GM23338 (cell line): ENCODE measurements at regions not wholly inside any gene's neighbourhood (a gene's known extent, or its start where the extent isn't known, plus 50 kb on each side); places are given as distances from the start of the nearest gene placed in this dataset.

ENCODE experiments used
- ATAC-seq: fragments of 200-7000 bp; cut with Tn5 transposase; 3 replicates; pipeline ENCODE4 v1.9.1; 2020
- DNase-seq: peaks from one replicate; pipeline ENCODE4 v3.0.0-alpha.2; 2015; ENCODE audit warnings: low spot score
- H2AFZ ChIP-seq: fragments of 200-600 bp; sonication (generic); 2 replicates; pipeline ENCODE4 v1.8.0; 2016; ENCODE audit warnings: antibody characterized with exemption, mild to moderate bottlenecking, moderate library complexity
- H3F3A ChIP-seq: fragments of 200-600 bp; sonication (generic); replicated peaks from 2 replicates; pipeline ENCODE4 v1.8.0; 2017; ENCODE audit warnings: antibody characterized with exemption, mixed run types, low read depth
- H3K27ac ChIP-seq: fragments of 200-600 bp; sonication (generic); 2 replicates; pipeline ENCODE4 v1.6.1; 2016; ENCODE audit warnings: low read depth
- H3K27me3 ChIP-seq: fragments of 200-600 bp; sonication (generic); 2 replicates; pipeline ENCODE4 v1.8.0; 2016; ENCODE audit warnings: mild to moderate bottlenecking, mixed run types, moderate library complexity; ENCODE audit not compliant: insufficient read depth
- H3K36me3 ChIP-seq: fragments of 200-600 bp; sonication (generic); 2 replicates; pipeline ENCODE4 v1.8.0; 2016; ENCODE audit warnings: mild to moderate bottlenecking; ENCODE audit not compliant: insufficient read depth
- H3K4me1 ChIP-seq: fragments of 200-600 bp; sonication (generic); 2 replicates; pipeline ENCODE4 v1.8.0; 2016; ENCODE audit warnings: mild to moderate bottlenecking, moderate library complexity; ENCODE audit not compliant: insufficient read depth
- H3K4me2 ChIP-seq: fragments of 200-600 bp; sonication (generic); 2 replicates; pipeline ENCODE4 v1.7.1; 2017; ENCODE audit warnings: mixed run types
- H3K4me3 ChIP-seq: fragments of 200-600 bp; sonication (generic); 2 replicates; pipeline ENCODE4 v1.6.1; 2016; ENCODE audit warnings: mixed run types
- H3K79me2 ChIP-seq: fragments of 200-600 bp; sonication (generic); replicated peaks from 2 replicates; pipeline ENCODE4 v1.8.0; 2017; ENCODE audit warnings: mild to moderate bottlenecking; ENCODE audit not compliant: insufficient read depth
- H3K9me2 ChIP-seq: fragments of 200-600 bp; sonication (generic); 2 replicates; pipeline ENCODE4 v1.8.0; 2017; ENCODE audit not compliant: insufficient read depth
- H4K20me1 ChIP-seq: fragments of 200-600 bp; sonication (generic); replicated peaks from 2 replicates; pipeline ENCODE4 v1.8.0; 2017; ENCODE audit warnings: mild to moderate bottlenecking; ENCODE audit not compliant: insufficient read depth
- H3K27ac Mint-ChIP-seq: 2 replicates; pipeline ENCODE4 v1.8.0; 2020; ENCODE audit warnings: inconsistent platforms, mild to moderate bottlenecking, moderate library complexity, mixed read lengths
- H3K27me3 Mint-ChIP-seq: 3 replicates; pipeline ENCODE4 v1.8.0; 2022; ENCODE audit warnings: low read depth, mild to moderate bottlenecking, moderate library complexity, mixed read lengths, inconsistent platforms; ENCODE audit not compliant: insufficient read depth, poor library complexity
- H3K36me3 Mint-ChIP-seq: 3 replicates; pipeline ENCODE4 v1.8.0; 2021; ENCODE audit warnings: low read depth, mild to moderate bottlenecking, inconsistent platforms, moderate library complexity, mixed read lengths
- H3K4me1 Mint-ChIP-seq: 3 replicates; pipeline ENCODE4 v1.8.0; 2020; ENCODE audit warnings: mild to moderate bottlenecking, inconsistent platforms, mixed read lengths
- H3K4me3 Mint-ChIP-seq: 3 replicates; pipeline ENCODE4 v1.8.0; 2021; ENCODE audit warnings: moderate library complexity, mild to moderate bottlenecking, inconsistent platforms, mixed read lengths
- H3K9me3 Mint-ChIP-seq: 3 replicates; pipeline ENCODE4 v1.8.0; 2020; ENCODE audit warnings: moderate library complexity, mild to moderate bottlenecking, inconsistent platforms, mixed read lengths
- CREB1 ChIP-seq: fragments of 250-450 bp; sonication (Bioruptor Pico); IDR thresholded peaks from 2 replicates; pipeline ENCODE4 v1.5.0; 2020; ENCODE audit warnings: low read depth, mild to moderate bottlenecking, moderate library complexity
- ETS1 ChIP-seq: IDR thresholded peaks from 2 replicates; pipeline ENCODE4 v1.6.1; 2016; ENCODE audit warnings: antibody characterized with exemption
- EZH2 ChIP-seq: fragments of 200-600 bp; sonication (generic); IDR thresholded peaks from one replicate; pipeline ENCODE4 v1.8.0; 2017; ENCODE audit warnings: antibody characterized with exemption, mild to moderate bottlenecking, low read depth; ENCODE audit not compliant: unreplicated experiment
- EZH2phosphoT487 ChIP-seq: fragments of 200-600 bp; sonication (generic); IDR thresholded peaks from one replicate; pipeline ENCODE4 v1.8.1; 2018; ENCODE audit warnings: antibody characterized with exemption; ENCODE audit not compliant: unreplicated experiment
- JUNB ChIP-seq: IDR thresholded peaks from one replicate; pipeline ENCODE4 v1.6.1; 2016; ENCODE audit warnings: antibody characterized with exemption; ENCODE audit not compliant: unreplicated experiment
- POLR2AphosphoS5 ChIP-seq: IDR thresholded peaks from 2 replicates; pipeline ENCODE4 v1.6.1; 2016; ENCODE audit warnings: antibody characterized with exemption, low read depth
- STAT1 ChIP-seq: IDR thresholded peaks from one replicate; pipeline ENCODE4 v1.6.1; 2016; ENCODE audit warnings: antibody characterized with exemption; ENCODE audit not compliant: unreplicated experiment
- ZNF114 ChIP-seq: fragments of 250-450 bp; sonication (Bioruptor Pico); IDR thresholded peaks from 2 replicates; pipeline ENCODE4 v1.5.0; 2020; ENCODE audit warnings: mild to moderate bottlenecking, moderate library complexity
- ZNF331 ChIP-seq: fragments of 250-450 bp; sonication (Bioruptor Pico); IDR thresholded peaks from 2 replicates; pipeline ENCODE4 v1.5.0; 2020; ENCODE audit warnings: low read depth, mild to moderate bottlenecking, moderate library complexity

- 0 out of 2 replicates have a peak, but pooled peaks cover 9% of the 10 kb centered on the region for H3K36me3 ChIP-seq
- H3K27me3 ChIP-seq: no peaks in the 10 kb centered on the region
- H3K27ac ChIP-seq: no peak overlapping the region
- Mint-ChIP-seq H3K9me3 (no peaks in the 10 kb centered on the region), H3K27me3 (peaks cover 3% of the 10 kb centered on the region), H3K4me1 (no peaks in the 10 kb centered on the region), H3K27ac (no peak overlapping the region), H3K36me3 (peaks cover 16% of the 10 kb centered on the region), H3K4me3 (no peak overlapping the region)
- H3K4me1 ChIP-seq: no peaks in the 10 kb centered on the region
- DNase-seq: no peak
- ATAC-seq: no peak
- H3K9me2 ChIP-seq: no peaks in the 10 kb centered on the region
- H3F3A ChIP-seq: no peaks in the 10 kb centered on the region
- no peaks in the 10 kb centered on the region; the same call in none of the 2 replicates for H4K20me1 ChIP-seq
- TF ChIP-seq STAT1: no peak
- TF ChIP-seq ZNF114 (CRISPR knock-in tag): no peak
- no peak for TF ChIP-seq POLR2AphosphoS5
- no peak for TF ChIP-seq EZH2phosphoT487
- TF ChIP-seq JUNB: no peak
- no peak for TF ChIP-seq ETS1
- no peak for TF ChIP-seq ZNF331 (CRISPR knock-in tag)
- TF ChIP-seq EZH2: no peak
- TF ChIP-seq CREB1 (CRISPR knock-in tag): no peak
- no peak overlapping the region for H3K4me3 ChIP-seq
- no peak overlapping the region for H2AFZ ChIP-seq
- H3K4me2 ChIP-seq: no peak overlapping the region
- no peaks in the 10 kb centered on the region for H3K79me2 ChIP-seq
These were observed 259.5 kb downstream of the GLI2 start for GRCh38 chr2:120995152-120995551.

GRCh38 chr2:120995656-120996190 is 260.1 kb downstream of the GLI2 start:
- Histone ChIP-seq H3K27me3 (no peaks in the 10 kb centered on the region), H3K4me3 (no peak overlapping the region), H3K36me3 (0 out of 2 replicates have a peak, but pooled peaks cover 5% of the 10 kb centered on the region), H4K20me1 (no peaks in the 10 kb centered on the region; the same call in none of the 2 replicates), H3K27ac (no peak overlapping the region), H3K4me2 (no peak overlapping the region), H2AFZ (no peak overlapping the region), H3K4me1 (no peaks in the 10 kb centered on the region), H3K9me2 (0 out of 2 replicates have a peak, but pooled peaks cover 4% of the 10 kb centered on the region), H3K79me2 (no peaks in the 10 kb centered on the region), H3F3A (no peaks in the 10 kb centered on the region)
- no peak for TF ChIP-seq POLR2AphosphoS5
- Mint-ChIP-seq H3K4me1 (no peaks in the 10 kb centered on the region), H3K9me3 (no peaks in the 10 kb centered on the region), H3K27me3 (peaks cover 3% of the 10 kb centered on the region), H3K4me3 (no peak overlapping the region), H3K36me3 (peaks cover 11% of the 10 kb centered on the region), H3K27ac (no peak overlapping the region)
- ATAC-seq (no peak), DNase-seq (no peak)
